ENCODE measurements at regions not wholly inside any gene's neighbourhood (a gene's known extent, or its start where the extent isn't known, plus 50 kb on each side); places are given as distances from the start of the nearest gene placed in this dataset.

- no peaks in the 10 kb centered on the region for H3K79me2 ChIP-seq (ENCODE audit: low read length)
- H3K4me1 ChIP-seq (ENCODE audit: low read length): no peaks in the 10 kb centered on the region
- no peak overlapping the region for H3K4me2 ChIP-seq (ENCODE audit: low read length)
- H3K36me3 ChIP-seq (replicated peaks; ENCODE audit: low read depth, low read length): no peaks in the 10 kb centered on the region
- no peak overlapping the region for H3K27ac ChIP-seq (ENCODE audit: low read length)
- no peak overlapping the region for H3K9ac ChIP-seq (ENCODE audit: low read length)
- no peaks in the 10 kb centered on the region for H3K9me3 ChIP-seq (ENCODE audit: insufficient read depth, low read length)
- H2AFZ ChIP-seq (ENCODE audit: low read depth, low read length): no peak overlapping the region
- no peaks in the 10 kb centered on the region for H3K27me3 ChIP-seq (ENCODE audit: low read depth, low read length)
- H3K4me3 ChIP-seq (ENCODE audit: low read length): no peak overlapping the region
- H4K20me1 ChIP-seq (ENCODE audit: insufficient read depth, low read length): no peaks in the 10 kb centered on the region
- TF ChIP-seq CTCF (IDR thresholded peaks at IDR 0.05; ENCODE audit: low read depth, low read length) (no peak), EZH2phosphoT487 (IDR thresholded peaks at IDR 0.05; ENCODE audit: low read depth) (no peak)
Measured at GRCh38 chr5:61596265-61596664, 264.2 kb downstream of the ZSWIM6 start.

DNA sequence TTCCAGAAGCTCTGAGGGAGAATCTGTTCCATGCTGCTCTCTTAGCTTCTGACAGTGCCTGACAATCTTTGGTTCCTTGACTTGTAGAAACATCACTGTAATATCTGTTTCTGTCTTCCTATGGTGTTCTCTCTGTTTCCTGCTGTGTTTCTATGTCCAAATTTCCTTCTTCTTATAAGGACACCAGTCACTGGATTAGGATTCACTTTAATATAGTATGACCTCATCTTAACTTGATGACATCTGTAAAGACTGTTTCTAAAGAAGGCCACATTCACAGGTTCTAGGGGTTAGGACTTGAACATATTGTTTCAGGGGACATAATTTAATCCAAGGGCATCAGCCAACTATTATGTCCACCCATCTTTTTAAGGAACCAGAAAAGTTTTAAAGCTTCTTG is 265.6 kb downstream of the ZSWIM6 start:
- Histone ChIP-seq H3K4me3 (ENCODE audit: low read length) (no peak overlapping the region), H3K79me2 (ENCODE audit: low read length) (no peaks in the 10 kb centered on the region), H4K20me1 (ENCODE audit: insufficient read depth, low read length) (no peaks in the 10 kb centered on the region), H2AFZ (ENCODE audit: low read depth, low read length) (no peak overlapping the region), H3K9ac (ENCODE audit: low read length) (no peak overlapping the region), H3K27ac (ENCODE audit: low read length) (no peak overlapping the region), H3K9me3 (ENCODE audit: insufficient read depth, low read length) (no peaks in the 10 kb centered on the region), H3K4me2 (ENCODE audit: low read length) (no peak overlapping the region), H3K27me3 (ENCODE audit: low read depth, low read length) (no peaks in the 10 kb centered on the region), H3K36me3 (replicated peaks; ENCODE audit: low read depth, low read length) (no peaks in the 10 kb centered on the region), H3K4me1 (ENCODE audit: low read length) (no peaks in the 10 kb centered on the region)
- TF ChIP-seq EZH2phosphoT487 (IDR thresholded peaks at IDR 0.05; ENCODE audit: low read depth) (no peak), CTCF (IDR thresholded peaks at IDR 0.05; ENCODE audit: low read depth, low read length) (no peak)

DNA sequence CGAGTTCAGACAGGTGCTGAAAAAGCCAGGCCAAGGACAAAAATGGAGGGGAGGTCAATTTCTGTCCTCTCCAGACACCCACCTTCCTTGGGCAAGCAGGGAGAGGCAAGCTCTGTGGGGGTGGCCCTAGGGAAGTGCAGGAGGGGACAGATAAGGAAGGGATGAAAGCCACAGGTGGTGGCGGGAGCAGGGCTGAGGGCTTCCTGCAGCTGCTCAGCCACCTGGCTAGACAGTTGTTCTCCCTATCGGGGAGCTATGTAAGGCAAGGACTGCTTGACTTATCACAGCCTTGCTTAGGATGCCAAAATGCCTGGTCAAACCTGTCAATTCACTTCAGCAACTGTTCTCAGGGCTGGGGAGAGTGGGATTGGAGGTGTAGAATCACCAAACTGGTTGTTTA is 266.1 kb downstream of the ZSWIM6 start:
- no peaks in the 10 kb centered on the region for H3K79me2 ChIP-seq (ENCODE audit: low read length)
- H3K4me1 ChIP-seq (ENCODE audit: low read length): no peaks in the 10 kb centered on the region
- no peaks in the 10 kb centered on the region for H4K20me1 ChIP-seq (ENCODE audit: insufficient read depth, low read length)
- no peak overlapping the region for H3K4me3 ChIP-seq (ENCODE audit: low read length)
- H3K27ac ChIP-seq (ENCODE audit: low read length): no peak overlapping the region
- no peak for TF ChIP-seq EZH2phosphoT487 (IDR thresholded peaks at IDR 0.05; ENCODE audit: low read depth)
- TF ChIP-seq CTCF (IDR thresholded peaks at IDR 0.05; ENCODE audit: low read depth, low read length): no peak
- no peak overlapping the region for H3K9ac ChIP-seq (ENCODE audit: low read length)
- no peak overlapping the region for H2AFZ ChIP-seq (ENCODE audit: low read depth, low read length)
- H3K27me3 ChIP-seq (ENCODE audit: low read depth, low read length): no peaks in the 10 kb centered on the region
- H3K9me3 ChIP-seq (ENCODE audit: insufficient read depth, low read length): no peaks in the 10 kb centered on the region
- no peaks in the 10 kb centered on the region for H3K36me3 ChIP-seq (replicated peaks; ENCODE audit: low read depth, low read length)
- H3K4me2 ChIP-seq (ENCODE audit: low read length): no peak overlapping the region

- Histone ChIP-seq H2AFZ (ENCODE audit: low read depth, low read length) (no peak overlapping the region), H4K20me1 (ENCODE audit: insufficient read depth, low read length) (no peaks in the 10 kb centered on the region), H3K9me3 (ENCODE audit: insufficient read depth, low read length) (no peaks in the 10 kb centered on the region), H3K27me3 (ENCODE audit: low read depth, low read length) (no peaks in the 10 kb centered on the region), H3K4me2 (ENCODE audit: low read length) (no peak overlapping the region), H3K4me1 (ENCODE audit: low read length) (no peaks in the 10 kb centered on the region), H3K9ac (ENCODE audit: low read length) (no peak overlapping the region), H3K79me2 (ENCODE audit: low read length) (no peaks in the 10 kb centered on the region), H3K4me3 (ENCODE audit: low read length) (no peak overlapping the region), H3K36me3 (replicated peaks; ENCODE audit: low read depth, low read length) (no peaks in the 10 kb centered on the region), H3K27ac (ENCODE audit: low read length) (no peak overlapping the region)
- no peak for TF ChIP-seq CTCF (IDR thresholded peaks at IDR 0.05; ENCODE audit: low read depth, low read length)
- no peak for TF ChIP-seq EZH2phosphoT487 (IDR thresholded peaks at IDR 0.05; ENCODE audit: low read depth)
Measured at GRCh38 chr5:61599370-61600122, 267.5 kb downstream of the ZSWIM6 start.

Data from OCI-LY3 (cell line).